Activated CD8-positive, alpha-beta T cell treated with anti-CD3 and anti-CD28 coated beads for 36 hours (primary cell): ENCODE measurements at regions not wholly inside any gene's neighbourhood (a gene's known extent, or its start where the extent isn't known, plus 50 kb on each side); places are given as distances from the start of the nearest gene placed in this dataset.
A peak's percentile ranks its signal among the peaks of the same experiment; 100 is the strongest.

Experiments
- ATAC-seq: fragments of 200-7000 bp; cut with Tn5 transposase; one replicate; pipeline ENCODE4 v1.10.0; 2021; ENCODE audit warnings: mild to moderate bottlenecking, moderate library complexity
- CTCF ChIA-PET: fragments of 350-600 bp; sonication (Branson Sonifier 250); formaldehyde crosslinking; loops from one replicate; lab custom pipeline; 2021; ENCODE audit warnings: antibody characterized with exemption; lab: Charles Lee
- POLR2A ChIA-PET: fragments of 350-600 bp; sonication (Branson Sonifier 250); formaldehyde crosslinking; loops from one replicate; lab custom pipeline; 2021; ENCODE audit warnings: antibody characterized with exemption; lab: Charles Lee
- DNase-seq: peaks from one replicate; pipeline ENCODE4 v3.0.0-alpha.2; 2020
- H3K27ac Mint-ChIP-seq: one replicate; pipeline ENCODE4 v1.8.0; 2021; ENCODE audit warnings: mild to moderate bottlenecking, mixed read lengths
- H3K27me3 Mint-ChIP-seq: one replicate; pipeline ENCODE4 v1.8.0; 2021; ENCODE audit warnings: mixed read lengths
- H3K36me3 Mint-ChIP-seq: one replicate; pipeline ENCODE4 v1.8.0; 2021; ENCODE audit warnings: low read depth, mixed read lengths
- H3K4me1 Mint-ChIP-seq: one replicate; pipeline ENCODE4 v1.8.0; 2021; ENCODE audit warnings: low read depth, mixed read lengths
- H3K4me3 Mint-ChIP-seq: one replicate; pipeline ENCODE4 v1.8.0; 2021; ENCODE audit warnings: mild to moderate bottlenecking, moderate library complexity, mixed read lengths
- H3K9me3 Mint-ChIP-seq: one replicate; pipeline ENCODE4 v1.8.0; 2021; ENCODE audit warnings: mixed read lengths
- intact Hi-C: fragments of 100-400 bp; cut with micrococcal nuclease; formaldehyde crosslinking; loops from one replicate; pipeline ENCODE4 v1.10.0; 2022
- TF ChIP-seq, protein P1 (sequence below): fragments of 200-600 bp; IDR thresholded peaks from one replicate; pipeline ENCODE4 v1.8.0; 2022; ENCODE audit warnings: antibody characterized with exemption, mild to moderate bottlenecking

DNA sequence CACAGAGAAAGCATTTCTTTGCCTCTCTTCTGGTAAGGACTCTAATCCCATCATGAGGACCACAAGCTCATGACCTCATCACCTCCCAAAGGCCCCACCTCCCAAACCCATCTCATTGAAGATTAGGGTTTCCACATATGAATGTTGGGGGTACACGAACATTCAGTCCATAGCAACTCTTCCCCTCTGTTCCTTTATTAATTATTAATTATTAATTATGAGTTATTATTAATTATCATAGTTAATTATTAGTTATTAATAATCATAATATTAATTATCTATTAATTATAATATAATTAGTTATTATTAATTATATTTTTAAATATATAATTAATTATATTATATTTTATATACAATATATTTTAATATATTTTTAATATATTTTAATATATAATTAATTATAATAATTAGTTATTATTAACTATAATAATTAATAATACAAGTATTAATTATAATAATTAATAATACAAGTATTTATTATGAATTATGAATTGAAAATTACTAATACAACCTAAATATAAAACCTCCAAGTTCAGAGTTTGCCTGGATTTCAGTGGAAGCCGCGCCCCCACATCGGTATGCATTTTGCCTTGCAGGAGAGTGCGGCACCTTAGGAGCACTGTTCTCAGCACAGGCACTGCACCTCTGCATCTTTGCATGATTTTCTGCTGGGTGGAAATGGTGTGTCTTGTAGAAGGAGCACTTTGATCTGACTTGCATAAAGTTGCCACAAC lies 128.0 kb upstream of the FGF3 start:
- CTCF ChIA-PET = interaction anchor here (1.8 kb wide), 1 partner anchor 17 kb away, joined by 4 read pairs; no protein-coding TSS in a partner anchor
- POLR2A ChIA-PET = no interaction called here
- DNase-seq = no peak
- H3K36me3 Mint-ChIP-seq = no peaks in the 10 kb centered on the region
- no peak overlapping the region for H3K4me3 Mint-ChIP-seq
- intact Hi-C loops = no loop called here
- TF ChIP-seq, protein P1, sequence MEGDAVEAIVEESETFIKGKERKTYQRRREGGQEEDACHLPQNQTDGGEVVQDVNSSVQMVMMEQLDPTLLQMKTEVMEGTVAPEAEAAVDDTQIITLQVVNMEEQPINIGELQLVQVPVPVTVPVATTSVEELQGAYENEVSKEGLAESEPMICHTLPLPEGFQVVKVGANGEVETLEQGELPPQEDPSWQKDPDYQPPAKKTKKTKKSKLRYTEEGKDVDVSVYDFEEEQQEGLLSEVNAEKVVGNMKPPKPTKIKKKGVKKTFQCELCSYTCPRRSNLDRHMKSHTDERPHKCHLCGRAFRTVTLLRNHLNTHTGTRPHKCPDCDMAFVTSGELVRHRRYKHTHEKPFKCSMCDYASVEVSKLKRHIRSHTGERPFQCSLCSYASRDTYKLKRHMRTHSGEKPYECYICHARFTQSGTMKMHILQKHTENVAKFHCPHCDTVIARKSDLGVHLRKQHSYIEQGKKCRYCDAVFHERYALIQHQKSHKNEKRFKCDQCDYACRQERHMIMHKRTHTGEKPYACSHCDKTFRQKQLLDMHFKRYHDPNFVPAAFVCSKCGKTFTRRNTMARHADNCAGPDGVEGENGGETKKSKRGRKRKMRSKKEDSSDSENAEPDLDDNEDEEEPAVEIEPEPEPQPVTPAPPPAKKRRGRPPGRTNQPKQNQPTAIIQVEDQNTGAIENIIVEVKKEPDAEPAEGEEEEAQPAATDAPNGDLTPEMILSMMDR = no peak
- H3K27ac Mint-ChIP-seq = no peak overlapping the region
- ATAC-seq = peak; percentile 28
- peaks cover 9% of the 10 kb centered on the region for H3K27me3 Mint-ChIP-seq
- no peaks in the 10 kb centered on the region for H3K4me1 Mint-ChIP-seq
- H3K9me3 Mint-ChIP-seq = peaks cover 5% of the 10 kb centered on the region

- H3K4me1 Mint-ChIP-seq = no peaks in the 10 kb centered on the region
- ChIA-PET POLR2A (no interaction called here), CTCF (no interaction called here)
- intact Hi-C loops = no loop called here
- DNase-seq = no peak
- TF ChIP-seq, protein P1 = no peak
- no peak overlapping the region for H3K27ac Mint-ChIP-seq
- peaks cover 5% of the 10 kb centered on the region for H3K9me3 Mint-ChIP-seq
- peaks cover 7% of the 10 kb centered on the region for H3K27me3 Mint-ChIP-seq
- H3K36me3 Mint-ChIP-seq = no peaks in the 10 kb centered on the region
- ATAC-seq = peak; percentile 18
- no peak overlapping the region for H3K4me3 Mint-ChIP-seq
Measured at GRCh38 chr11:69947793-69948255, 128.6 kb upstream of the FGF3 start.

GRCh38 chr11:69948256-69949141 lies 129.3 kb upstream of the FGF3 start:
- Mint-ChIP-seq H3K27me3 (peaks cover 7% of the 10 kb centered on the region), H3K4me1 (no peaks in the 10 kb centered on the region), H3K9me3 (peaks cover 5% of the 10 kb centered on the region), H3K36me3 (no peaks in the 10 kb centered on the region), H3K4me3 (no peak overlapping the region), H3K27ac (no peak overlapping the region)
- TF ChIP-seq, protein P1 = no peak
- ATAC-seq (peak; percentile 15), DNase-seq (peak; percentile 14)
- POLR2A ChIA-PET = no interaction called here
- intact Hi-C loops = no loop called here
- CTCF ChIA-PET = no interaction called here

GRCh38 chr11:69949327-69949726 lies 128.8 kb upstream of the ANO1 start:
- H3K27me3 Mint-ChIP-seq = peaks cover 7% of the 10 kb centered on the region
- no peak overlapping the region for H3K27ac Mint-ChIP-seq
- H3K4me3 Mint-ChIP-seq = no peak overlapping the region
- DNase-seq = no peak
- ChIA-PET CTCF (no interaction called here), POLR2A (no interaction called here)
- TF ChIP-seq, protein P1 = no peak
- H3K4me1 Mint-ChIP-seq = no peaks in the 10 kb centered on the region
- peaks cover 5% of the 10 kb centered on the region for H3K9me3 Mint-ChIP-seq
- intact Hi-C loops = no loop called here
- no peak for ATAC-seq
- no peaks in the 10 kb centered on the region for H3K36me3 Mint-ChIP-seq
